Adipocyte (in vitro differentiated cells): ENCODE measurements at regions not wholly inside any gene's neighbourhood (a gene's known extent, or its start where the extent isn't known, plus 50 kb on each side); places are given as distances from the start of the nearest gene placed in this dataset.

Experiments used
- DNase-seq: peaks from one replicate; pipeline ENCODE4 v3.0.0-alpha.2; 2015; ENCODE audit warnings: low read depth
- H3K27me3 ChIP-seq: replicated peaks from 2 replicates; pipeline ENCODE4 v1.7.0; 2013; ENCODE audit warnings: mild to moderate bottlenecking, low read length, moderate library complexity; ENCODE audit not compliant: control insufficient read depth, insufficient read depth
- H3K36me3 ChIP-seq: 2 replicates; pipeline ENCODE4 v1.7.0; 2013; ENCODE audit warnings: low read length, mild to moderate bottlenecking, moderate library complexity; ENCODE audit not compliant: control insufficient read depth, insufficient read depth, severe bottlenecking
- H3K4me1 ChIP-seq: 2 replicates; pipeline ENCODE4 v1.7.0; 2013; ENCODE audit warnings: mild to moderate bottlenecking, low read length, moderate library complexity; ENCODE audit not compliant: control insufficient read depth, insufficient read depth
- H3K4me3 ChIP-seq: 2 replicates; pipeline ENCODE4 v1.7.0; 2013; ENCODE audit warnings: mild to moderate bottlenecking, low read length, moderate library complexity
- H3K9ac ChIP-seq: 2 replicates; pipeline ENCODE4 v1.7.0; 2013; ENCODE audit warnings: mild to moderate bottlenecking, low read length, moderate library complexity
- H3K9me3 ChIP-seq: 2 replicates; pipeline ENCODE4 v1.7.0; 2013; ENCODE audit warnings: mild to moderate bottlenecking, low read length, moderate library complexity; ENCODE audit not compliant: control insufficient read depth

DNA sequence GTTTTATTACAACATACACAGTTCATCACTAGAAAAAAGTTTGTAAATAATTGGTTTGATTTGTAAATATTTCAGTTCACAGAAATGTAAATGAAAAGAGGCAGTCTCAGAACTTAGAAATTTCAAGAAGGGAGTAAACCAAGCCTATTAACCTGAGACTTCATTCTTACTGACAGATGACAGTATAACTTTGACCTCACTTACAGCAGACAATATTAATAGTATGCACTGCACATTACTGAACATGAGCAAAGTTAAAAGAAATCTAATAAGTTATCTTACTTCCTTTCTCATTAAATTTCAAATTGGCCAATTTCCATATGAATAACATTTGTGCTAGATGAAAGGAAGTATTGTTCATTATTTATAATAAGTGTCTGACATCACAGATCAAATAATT lies 235.8 kb downstream of the SLC6A15 start:
- H3K9ac ChIP-seq, result no peak overlapping the region
- H3K36me3 ChIP-seq, result no peaks in the 10 kb centered on the region
- H3K27me3 ChIP-seq, result no peaks in the 10 kb centered on the region
- no peaks in the 10 kb centered on the region for H3K9me3 ChIP-seq
- no peaks in the 10 kb centered on the region for H3K4me1 ChIP-seq
- no peak overlapping the region for H3K4me3 ChIP-seq
- no peak for DNase-seq

DNA sequence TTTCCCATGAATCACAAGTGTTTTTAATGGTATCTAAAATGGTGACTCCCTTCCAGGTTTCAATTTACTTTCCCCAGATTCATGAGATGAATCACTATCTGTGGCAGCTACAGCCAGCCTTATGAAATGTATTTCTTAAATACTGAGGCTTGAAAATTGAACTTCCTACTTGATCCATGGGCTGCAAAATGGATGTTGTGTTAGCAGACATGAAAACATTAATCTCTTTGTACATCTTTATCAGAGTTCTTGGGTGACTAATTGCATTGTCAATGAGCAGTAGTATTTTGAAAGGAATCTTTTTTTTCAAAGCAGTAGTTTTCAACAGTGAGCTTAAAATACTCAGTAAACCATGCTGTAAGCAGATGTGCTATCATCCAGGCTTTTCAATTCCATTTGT lies 250.8 kb downstream of the SLC6A15 start:
- Histone ChIP-seq H3K9ac (no peak overlapping the region), H3K27me3 (no peaks in the 10 kb centered on the region), H3K4me3 (no peak overlapping the region), H3K36me3 (no peaks in the 10 kb centered on the region), H3K4me1 (no peaks in the 10 kb centered on the region), H3K9me3 (no peaks in the 10 kb centered on the region)
- peak; percentile 55 for DNase-seq

DNA sequence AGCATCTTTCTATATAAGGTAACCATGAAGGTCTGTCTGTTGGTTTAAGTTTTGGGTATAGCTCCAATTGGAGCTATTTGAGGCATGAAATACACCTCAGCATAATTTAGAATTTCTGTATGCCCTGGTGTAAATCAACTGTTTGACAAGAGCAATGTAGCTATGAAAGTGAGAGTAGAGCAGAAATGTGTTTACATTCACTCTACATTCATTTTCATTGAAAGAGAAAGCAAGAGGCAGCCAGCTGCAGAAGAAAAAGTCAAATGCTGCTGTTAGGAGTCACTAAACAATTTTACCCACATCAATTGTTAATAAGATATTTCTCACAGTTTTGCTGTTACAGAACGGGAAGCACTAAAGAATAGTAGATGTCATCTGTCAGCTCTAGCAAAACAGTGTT lies 252.5 kb downstream of the SLC6A15 start:
- Histone ChIP-seq H3K27me3 (no peaks in the 10 kb centered on the region), H3K36me3 (no peaks in the 10 kb centered on the region), H3K9me3 (no peaks in the 10 kb centered on the region), H3K9ac (no peak overlapping the region), H3K4me3 (no peak overlapping the region), H3K4me1 (no peaks in the 10 kb centered on the region)
- DNase-seq, result no peak

DNA sequence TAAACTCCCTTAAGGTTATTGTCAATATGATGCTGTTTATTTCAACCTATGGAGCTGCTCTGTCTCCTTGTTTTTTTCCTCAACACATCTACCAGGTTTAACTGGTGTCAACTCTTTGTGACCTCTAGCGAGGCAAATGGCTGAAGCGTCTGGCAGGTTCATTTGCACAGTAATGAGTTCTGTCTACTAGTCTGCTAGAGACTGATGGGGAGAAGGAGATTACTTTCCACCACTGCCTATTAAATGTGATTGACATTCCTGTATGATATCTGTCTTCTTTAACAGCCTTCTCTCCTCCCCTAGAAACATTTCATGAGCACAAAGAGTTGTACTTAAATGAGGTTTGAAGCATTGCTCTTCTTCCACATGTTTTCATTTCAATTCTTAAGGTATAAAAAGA lies 253.7 kb downstream of the SLC6A15 start:
- no peak for DNase-seq
- Histone ChIP-seq H3K4me1 (no peaks in the 10 kb centered on the region), H3K9me3 (no peaks in the 10 kb centered on the region), H3K4me3 (no peak overlapping the region), H3K36me3 (no peaks in the 10 kb centered on the region), H3K9ac (no peak overlapping the region), H3K27me3 (no peaks in the 10 kb centered on the region)

GRCh38 chr12:84656705-84657104 lies 255.9 kb downstream of the SLC6A15 start:
- Histone ChIP-seq H3K27me3 (no peaks in the 10 kb centered on the region), H3K36me3 (no peaks in the 10 kb centered on the region), H3K4me1 (no peaks in the 10 kb centered on the region), H3K4me3 (no peak overlapping the region), H3K9me3 (no peaks in the 10 kb centered on the region), H3K9ac (no peak overlapping the region)
- DNase-seq, result no peak

- no peak for DNase-seq
Observed at GRCh38 chr12:84653482-84653881, 259.1 kb downstream of the SLC6A15 start.

DNA sequence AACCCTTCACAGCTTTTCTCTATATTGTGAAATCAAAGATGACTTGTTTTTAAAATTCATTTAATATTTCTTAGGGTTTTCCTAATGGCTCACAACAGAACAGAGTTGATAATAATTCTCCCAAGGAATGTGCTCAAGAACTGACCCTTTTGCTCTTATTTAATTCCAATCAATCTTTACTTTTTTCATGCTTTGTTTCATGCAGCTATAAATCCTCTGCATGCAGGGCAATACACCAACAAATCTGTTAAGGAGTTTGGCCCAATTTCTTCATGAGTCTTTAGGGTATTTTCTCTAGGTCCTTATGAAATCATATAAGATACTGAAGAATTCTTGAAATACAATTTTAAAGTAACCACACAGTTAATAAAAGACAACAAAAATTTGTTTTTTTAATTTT lies 264.2 kb downstream of the SLC6A15 start:
- Histone ChIP-seq H3K4me1 (no peaks in the 10 kb centered on the region), H3K9me3 (no peaks in the 10 kb centered on the region), H3K36me3 (no peaks in the 10 kb centered on the region), H3K4me3 (no peak overlapping the region), H3K9ac (no peak overlapping the region), H3K27me3 (no peaks in the 10 kb centered on the region)
- no peak for DNase-seq

More at GRCh38 chr12:84653482-84653881, 259.1 kb downstream of the SLC6A15 start:
- Histone ChIP-seq H3K9me3 (no peaks in the 10 kb centered on the region), H3K9ac (no peak overlapping the region), H3K4me3 (no peak overlapping the region), H3K27me3 (no peaks in the 10 kb centered on the region), H3K4me1 (no peaks in the 10 kb centered on the region), H3K36me3 (no peaks in the 10 kb centered on the region)

DNA sequence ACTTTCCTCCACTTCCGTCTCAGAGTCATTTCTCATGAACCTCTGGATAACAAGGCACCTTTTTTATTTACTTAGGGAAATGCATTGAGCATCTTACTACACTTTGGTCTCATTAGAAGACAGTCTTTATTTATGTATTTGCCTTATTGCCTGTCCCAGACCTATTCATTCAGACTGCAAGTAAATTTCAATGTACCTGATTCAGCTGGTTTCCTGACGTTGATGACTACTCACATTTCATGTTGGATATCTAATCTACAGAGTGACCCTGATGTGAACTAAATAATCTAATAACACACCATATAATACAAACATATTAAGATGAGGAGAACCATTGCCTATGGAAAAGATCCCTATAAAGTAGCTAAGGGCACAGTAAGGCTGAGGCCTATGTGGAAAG lies 267.7 kb downstream of the SLC6A15 start:
- no peaks in the 10 kb centered on the region for H3K9me3 ChIP-seq
- no peak overlapping the region for H3K9ac ChIP-seq
- no peaks in the 10 kb centered on the region for H3K36me3 ChIP-seq
- no peak for DNase-seq
- no peaks in the 10 kb centered on the region for H3K4me1 ChIP-seq
- H3K4me3 ChIP-seq, result no peak overlapping the region
- no peaks in the 10 kb centered on the region for H3K27me3 ChIP-seq

DNA sequence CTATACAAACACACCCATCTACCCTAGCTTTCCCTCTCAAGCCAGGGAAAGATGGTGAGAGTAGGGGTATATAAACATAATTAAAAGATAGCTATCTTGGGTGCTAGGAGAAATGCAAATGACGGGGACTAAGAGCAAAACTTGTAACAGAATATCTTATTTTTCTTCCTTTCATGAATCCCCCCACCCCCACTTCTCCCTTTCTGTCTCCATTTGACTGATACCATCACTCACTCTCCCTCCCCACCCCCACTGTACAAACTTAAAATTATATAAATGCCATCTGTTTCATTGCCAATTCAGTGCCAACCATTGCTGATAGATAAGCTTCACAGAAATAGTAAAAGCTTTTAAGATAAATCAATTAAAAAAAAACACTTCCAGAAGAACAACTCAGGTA lies 268.6 kb downstream of the SLC6A15 start:
- DNase-seq, result no peak
- Histone ChIP-seq H3K4me1 (no peaks in the 10 kb centered on the region), H3K36me3 (no peaks in the 10 kb centered on the region), H3K4me3 (no peak overlapping the region), H3K27me3 (no peaks in the 10 kb centered on the region), H3K9me3 (no peaks in the 10 kb centered on the region), H3K9ac (no peak overlapping the region)

GRCh38 chr12:84641940-84642545 lies 270.6 kb downstream of the SLC6A15 start:
- Histone ChIP-seq H3K9me3 (no peaks in the 10 kb centered on the region), H3K9ac (no peak overlapping the region), H3K4me1 (peaks cover 5% of the 10 kb centered on the region), H3K36me3 (no peaks in the 10 kb centered on the region), H3K27me3 (no peaks in the 10 kb centered on the region), H3K4me3 (no peak overlapping the region)
- peak; percentile 79 for DNase-seq

- Histone ChIP-seq H3K27me3 (no peaks in the 10 kb centered on the region), H3K4me3 (no peak overlapping the region), H3K9ac (no peak overlapping the region), H3K36me3 (no peaks in the 10 kb centered on the region), H3K4me1 (peaks cover 10% of the 10 kb centered on the region), H3K9me3 (no peaks in the 10 kb centered on the region)
- DNase-seq, result peak; percentile 67
Observed at GRCh38 chr12:84638811-84639368, 273.7 kb downstream of the SLC6A15 start.

- H3K27me3 ChIP-seq, result no peaks in the 10 kb centered on the region
- H3K9me3 ChIP-seq, result no peaks in the 10 kb centered on the region
- peak; percentile 69 for DNase-seq
- no peak overlapping the region for H3K4me3 ChIP-seq
- H3K36me3 ChIP-seq, result no peaks in the 10 kb centered on the region
- H3K9ac ChIP-seq, result no peak overlapping the region
- peaks cover 10% of the 10 kb centered on the region for H3K4me1 ChIP-seq
Observed at GRCh38 chr12:84637926-84638325, 274.7 kb downstream of the SLC6A15 start.
